LNCAP (cell line): ENCODE measurements at regions not wholly inside any gene's neighbourhood (a gene's known extent, or its start where the extent isn't known, plus 50 kb on each side); places are given as distances from the start of the nearest gene placed in this dataset.

Experiments
- CTCF ChIP-seq: fragments of 450-650 bp; IDR thresholded peaks from 2 replicates; pipeline ENCODE4 v1.5.1; 2017; ENCODE audit warnings: mild to moderate bottlenecking

- no peak for TF ChIP-seq CTCF
These were observed 176.6 kb downstream of the NRIP1 start for GRCh38 chr21:14888202-14888601.

DNA sequence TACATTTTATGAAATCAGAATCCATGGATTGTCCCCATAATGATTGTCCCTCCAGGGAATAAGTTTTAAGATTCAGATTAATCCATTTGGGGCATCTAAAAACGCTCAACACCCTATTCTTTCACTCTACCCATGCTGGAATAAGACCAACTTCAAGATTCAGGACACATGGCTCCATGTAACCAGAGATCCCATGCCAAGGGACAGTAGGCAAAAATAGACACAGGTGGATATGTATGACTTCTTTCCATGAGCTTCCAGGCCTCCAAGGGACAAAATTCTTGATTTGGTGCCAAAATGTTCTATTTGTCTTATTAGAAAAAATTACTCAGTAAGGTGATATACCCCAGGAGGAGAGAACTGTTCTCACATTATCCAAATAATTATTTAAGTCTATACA, 178.8 kb downstream of the NRIP1 start:
- TF ChIP-seq CTCF = no peak

GRCh38 chr21:14883351-14883750, 181.4 kb downstream of the NRIP1 start:
- no peak for TF ChIP-seq CTCF

- no peak for TF ChIP-seq CTCF
These were observed 182.8 kb downstream of the NRIP1 start for GRCh38 chr21:14881863-14882499.

- TF ChIP-seq CTCF = no peak
These were observed 183.9 kb downstream of the NRIP1 start for GRCh38 chr21:14880922-14881321.

- no peak for TF ChIP-seq CTCF
These were observed 185.3 kb downstream of the NRIP1 start for GRCh38 chr21:14879458-14879857.

DNA sequence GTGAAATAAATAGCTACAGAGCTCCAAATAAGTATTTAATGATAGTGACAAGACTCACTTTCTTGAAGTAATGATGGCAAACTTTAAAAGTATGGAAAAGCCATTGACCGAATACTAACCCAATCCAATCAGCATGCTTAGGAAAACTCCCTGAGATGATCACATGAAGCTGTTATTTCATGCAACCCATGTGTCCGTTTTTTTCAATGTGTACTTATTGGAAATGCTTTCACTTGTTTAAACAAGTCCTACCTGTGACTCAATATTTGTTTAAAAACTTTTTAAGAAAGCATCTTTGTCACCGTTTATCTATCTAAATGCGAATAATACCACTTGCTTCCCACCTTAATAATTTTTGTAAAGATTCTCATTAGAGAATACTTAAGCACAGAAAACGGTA, 185.8 kb downstream of the NRIP1 start:
- no peak for TF ChIP-seq CTCF
